ENCODE measurements at regions not wholly inside any gene's neighbourhood (a gene's known extent, or its start where the extent isn't known, plus 50 kb on each side); places are given as distances from the start of the nearest gene placed in this dataset.
"Not testable (repeated sequence)": the region's sequence is repeated elsewhere in the genome, so short reads cannot be mapped to it uniquely, and the experiment has no call there.

GRCh38 chr10:59053502-59053901, 122.9 kb upstream of the PHYHIPL start:
- not testable (repeated sequence) for DNase-seq

GRCh38 chr10:59055045-59055444, 121.4 kb upstream of the PHYHIPL start:
- no peak for DNase-seq

GRCh38 chr10:59057345-59057744, 119.1 kb upstream of the PHYHIPL start:
- DNase-seq, result no peak

- DNase-seq, result no peak
Observed at GRCh38 chr10:59060852-59061251, 115.6 kb upstream of the PHYHIPL start.

GRCh38 chr10:59063491-59063890, 113.0 kb upstream of the PHYHIPL start:
- no peak for DNase-seq

- no peak for DNase-seq
Observed at GRCh38 chr10:59064080-59064692, 112.3 kb upstream of the PHYHIPL start.

- DNase-seq, result no peak
Observed at GRCh38 chr10:59064759-59065539, 111.5 kb upstream of the PHYHIPL start.

- DNase-seq, result no peak
Observed at GRCh38 chr10:59068581-59069191, 107.8 kb upstream of the PHYHIPL start.

GRCh38 chr10:59072038-59072437, 104.4 kb upstream of the PHYHIPL start:
- DNase-seq, result no peak

GRCh38 chr10:59073456-59074053, 102.9 kb upstream of the PHYHIPL start:
- no peak for DNase-seq

- no peak for DNase-seq
Observed at GRCh38 chr10:59075576-59075975, 100.9 kb upstream of the PHYHIPL start.

GRCh38 chr10:59077855-59078254, 98.6 kb upstream of the PHYHIPL start:
- DNase-seq, result no peak

GRCh38 chr10:59078978-59079377, 97.5 kb upstream of the PHYHIPL start:
- DNase-seq, result no peak

GRCh38 chr10:59079386-59080226, 96.8 kb upstream of the PHYHIPL start:
- DNase-seq, result no peak

- no peak for DNase-seq
Observed at GRCh38 chr10:59082249-59082648, 94.2 kb upstream of the PHYHIPL start.

GRCh38 chr10:59085054-59085453, 91.4 kb upstream of the PHYHIPL start:
- DNase-seq, result no peak

GRCh38 chr10:59085711-59086502, 90.5 kb upstream of the PHYHIPL start:
- DNase-seq, result no peak

- no peak for DNase-seq
Observed at GRCh38 chr10:59087486-59087885, 89.0 kb upstream of the PHYHIPL start.

- DNase-seq, result no peak
Observed at GRCh38 chr10:59088912-59089573, 87.4 kb upstream of the PHYHIPL start.

GRCh38 chr10:59090817-59091622, 85.4 kb upstream of the PHYHIPL start:
- no peak for DNase-seq

GRCh38 chr10:59093461-59093860, 83.0 kb upstream of the PHYHIPL start:
- DNase-seq, result peak; percentile 26

Data from NCI-H1694 treated with DMSO at 0.1 percent for 48 hours (cell line).